ENCODE measurements at regions not wholly inside any gene's neighbourhood (a gene's known extent, or its start where the extent isn't known, plus 50 kb on each side); places are given as distances from the start of the nearest gene placed in this dataset.

- DNase-seq (ENCODE audit: low spot score), result no peak
Measured at GRCh38 chr10:9745158-9745557, 1272.5 kb upstream of the CELF2 start.

- DNase-seq (ENCODE audit: low spot score), result no peak
Measured at GRCh38 chr10:9757176-9757575, 1260.5 kb upstream of the CELF2 start.

DNA sequence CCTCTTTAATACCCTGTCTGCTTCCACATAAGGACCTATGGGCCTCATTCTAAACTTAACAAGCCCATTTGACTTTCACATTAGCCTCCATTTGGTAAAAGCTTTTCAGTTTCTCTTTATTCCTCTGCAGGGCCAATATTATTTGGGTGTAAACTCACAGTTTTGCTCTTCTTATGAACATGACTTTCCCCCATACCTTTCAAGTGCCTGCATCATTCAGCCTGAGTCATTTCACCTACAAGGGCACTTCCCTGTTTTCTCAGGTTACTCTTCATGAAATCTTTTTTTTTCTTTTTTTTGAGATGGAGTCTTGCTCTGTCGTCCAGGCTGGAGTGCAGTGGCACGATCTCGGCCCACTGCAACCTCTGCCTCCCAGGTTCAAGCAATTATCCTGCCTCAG lies 1258.1 kb upstream of the CELF2 start:
- DNase-seq (ENCODE audit: low spot score), result no peak

- DNase-seq (ENCODE audit: low spot score), result no peak
Measured at GRCh38 chr10:9762966-9763656, 1254.6 kb upstream of the CELF2 start.

GRCh38 chr10:9766762-9767161 lies 1250.9 kb upstream of the CELF2 start:
- no peak for DNase-seq (ENCODE audit: low spot score)

DNA sequence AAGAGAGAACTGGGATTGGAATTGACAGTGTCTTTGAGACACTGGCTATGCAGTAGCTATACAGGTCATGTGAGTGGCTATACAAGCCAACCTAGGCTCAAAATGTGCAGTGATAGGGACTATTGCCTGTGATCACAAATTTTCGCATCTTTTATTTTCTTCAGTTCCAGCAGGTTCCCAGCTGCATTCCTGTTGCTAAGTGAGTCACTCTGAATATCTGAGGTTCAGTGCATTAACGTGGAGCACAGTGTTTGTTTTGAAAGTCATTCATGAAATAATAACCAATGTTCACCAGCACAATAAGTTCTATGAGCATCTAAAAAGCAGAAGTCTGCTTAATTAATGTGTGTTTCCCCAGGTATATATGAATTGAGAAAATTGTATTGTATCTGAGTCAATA lies 1236.0 kb upstream of the CELF2 start:
- no peak for DNase-seq (ENCODE audit: low spot score)

GRCh38 chr10:9786101-9786500 lies 1231.6 kb upstream of the CELF2 start:
- DNase-seq (ENCODE audit: low spot score), result no peak

- no peak for DNase-seq (ENCODE audit: low spot score)
Measured at GRCh38 chr10:9786576-9786975, 1231.1 kb upstream of the CELF2 start.

DNA sequence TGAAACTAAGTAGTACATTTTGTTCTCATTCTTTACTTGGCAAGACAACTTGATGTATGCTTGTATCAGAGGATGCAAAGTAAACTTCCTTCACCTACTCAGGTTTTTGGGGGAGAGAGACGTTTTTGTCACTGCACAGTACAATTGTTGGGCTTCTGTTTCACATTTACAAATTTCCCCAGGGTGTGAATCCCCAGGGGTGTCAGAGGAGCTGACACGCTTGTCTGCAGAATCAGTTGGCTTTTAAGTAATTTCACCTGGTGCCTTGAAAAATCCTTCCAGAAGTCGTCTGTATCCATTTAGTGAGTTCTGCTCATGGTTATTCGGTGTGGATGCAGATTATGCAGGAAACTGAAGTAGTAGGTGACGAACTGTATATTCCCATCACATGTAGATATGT lies 1227.7 kb upstream of the CELF2 start:
- DNase-seq (ENCODE audit: low spot score), result no peak

DNA sequence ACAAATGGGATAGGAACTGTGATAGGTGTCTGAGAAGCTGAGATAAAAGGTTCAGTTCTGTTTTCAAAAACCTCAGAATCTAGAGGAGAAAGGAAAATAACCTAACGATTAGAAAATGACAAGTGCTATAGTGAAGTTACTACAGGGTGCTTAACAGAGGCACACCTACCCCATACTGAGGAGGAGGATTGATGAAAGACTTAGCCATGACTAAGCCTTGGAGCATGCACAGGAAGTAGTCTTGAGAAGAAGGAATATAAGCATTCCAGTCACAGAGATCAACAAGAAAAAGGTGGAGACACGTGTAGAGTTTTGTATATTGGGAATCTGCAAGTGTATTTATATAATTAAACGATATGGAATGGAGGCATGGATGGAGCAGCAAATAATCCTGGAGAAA lies 1225.5 kb upstream of the CELF2 start:
- DNase-seq (ENCODE audit: low spot score), result no peak

GRCh38 chr10:9796564-9796963 lies 1221.1 kb upstream of the CELF2 start:
- DNase-seq (ENCODE audit: low spot score), result no peak

DNA sequence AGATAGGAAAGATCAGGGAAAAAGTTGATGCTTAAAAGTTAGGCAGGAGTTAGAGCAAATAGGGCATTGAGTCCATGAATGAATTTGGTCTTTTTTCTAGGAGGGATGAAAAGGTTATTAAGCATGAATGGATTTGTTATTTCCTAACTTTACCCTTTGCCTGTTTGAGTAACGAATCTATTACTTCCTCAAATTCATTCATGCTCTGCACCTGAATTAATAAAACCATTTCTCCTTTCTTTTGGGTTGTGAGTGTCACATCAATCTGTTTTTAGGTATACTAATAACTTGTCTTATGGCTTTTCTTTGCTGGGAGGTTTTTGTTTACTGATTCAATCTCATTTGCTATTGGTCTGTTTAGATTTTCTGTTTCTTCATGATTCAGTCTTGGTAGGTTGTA lies 1217.7 kb upstream of the CELF2 start:
- DNase-seq (ENCODE audit: low spot score), result no peak

DNA sequence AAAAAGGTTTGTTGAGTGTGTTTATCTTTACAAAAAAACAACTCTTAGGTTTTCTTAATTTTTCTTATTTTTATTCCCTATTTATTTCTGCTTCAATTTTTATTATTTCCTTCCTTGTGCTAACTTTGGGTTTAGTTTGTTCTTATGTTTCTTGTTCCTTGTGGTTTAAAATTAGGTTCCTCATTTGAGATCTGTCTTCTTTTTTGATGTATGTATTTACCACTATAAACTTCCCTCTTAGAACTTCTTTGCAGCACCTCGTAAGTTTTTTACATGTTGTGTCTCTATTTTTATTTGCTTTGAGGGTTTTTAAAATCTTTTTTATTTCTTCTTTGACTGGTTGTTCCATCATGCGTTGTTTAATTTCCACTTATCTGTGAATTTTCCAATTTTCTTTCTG lies 1217.1 kb upstream of the CELF2 start:
- no peak for DNase-seq (ENCODE audit: low spot score)

DNA sequence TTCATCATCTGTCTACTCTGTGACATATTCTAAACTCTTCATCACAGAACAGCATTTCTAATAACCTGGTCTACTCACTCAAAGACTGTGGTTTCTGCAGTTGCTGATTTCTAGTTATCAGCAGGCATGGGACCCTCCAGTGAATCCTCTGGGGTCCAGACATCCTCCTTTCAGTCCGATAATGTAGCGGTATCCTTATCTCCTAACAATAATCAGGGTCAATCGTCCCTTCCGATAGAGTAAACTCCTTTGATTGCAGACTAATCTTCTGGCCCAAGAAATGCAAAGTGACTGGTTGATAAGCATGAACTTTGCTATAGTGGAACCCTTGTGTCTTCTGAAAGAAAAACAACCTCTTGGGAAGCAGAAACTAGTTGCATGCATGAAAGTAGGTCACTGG lies 1209.8 kb upstream of the CELF2 start:
- DNase-seq (ENCODE audit: low spot score), result no peak

DNA sequence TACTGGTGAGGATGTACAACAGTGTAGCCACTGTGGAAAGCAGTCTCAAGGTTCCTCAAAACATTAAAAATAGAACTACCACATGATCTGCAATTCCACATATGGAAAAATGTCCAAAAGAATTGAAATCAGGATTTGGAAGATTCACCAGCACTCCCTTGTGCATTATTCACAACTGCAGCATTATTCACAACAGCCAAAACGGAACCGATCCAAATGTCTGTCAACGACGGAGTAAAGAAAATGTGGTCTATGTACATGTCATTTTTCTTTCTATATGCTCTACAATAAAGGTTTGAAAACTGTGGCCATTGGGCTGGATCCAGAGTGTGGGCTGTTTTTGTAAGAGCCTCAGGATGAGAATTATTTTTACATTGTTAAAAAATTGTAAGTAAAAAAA lies 1206.1 kb upstream of the CELF2 start:
- DNase-seq (ENCODE audit: low spot score), result no peak

GRCh38 chr10:9814285-9814864 lies 1203.3 kb upstream of the CELF2 start:
- DNase-seq (ENCODE audit: low spot score), result no peak

DNA sequence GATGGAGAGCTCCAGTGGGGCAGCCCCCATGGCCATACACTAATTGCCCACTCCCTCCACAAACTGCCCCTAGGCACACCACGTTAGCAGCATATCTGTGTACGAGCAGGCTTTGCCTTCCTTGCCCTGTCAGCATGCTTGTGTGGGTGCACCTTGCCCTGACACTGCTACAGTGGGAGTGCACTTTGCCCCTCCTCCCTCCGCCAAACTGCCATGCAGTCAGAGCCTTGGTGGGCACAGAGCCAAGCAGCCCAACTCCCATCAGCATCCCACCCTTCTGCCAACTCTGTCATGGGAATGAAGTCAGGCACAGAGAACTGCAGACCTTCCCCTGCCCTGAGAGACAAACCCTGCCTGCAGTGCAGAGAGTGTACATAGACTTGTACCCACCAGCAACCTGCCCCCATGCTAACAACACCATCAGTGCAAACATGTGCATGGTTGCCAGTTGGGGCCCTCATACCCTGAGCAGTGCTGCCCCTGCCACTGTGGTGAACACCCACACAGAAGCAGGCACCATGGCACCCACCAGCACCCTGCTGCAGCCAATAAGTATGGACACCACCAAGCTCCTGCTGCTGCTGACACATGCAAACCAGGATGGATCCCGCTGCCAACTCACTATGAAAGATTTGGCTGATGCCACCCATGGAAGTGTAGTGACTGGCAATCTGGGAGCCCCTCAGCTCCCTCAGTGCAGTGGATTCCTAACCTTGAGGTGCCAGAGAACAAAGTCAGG lies 1197.7 kb upstream of the CELF2 start:
- DNase-seq (ENCODE audit: low spot score), result no peak

- no peak for DNase-seq (ENCODE audit: low spot score)
Measured at GRCh38 chr10:9823268-9823930, 1194.3 kb upstream of the CELF2 start.

- DNase-seq (ENCODE audit: low spot score), result no peak
Measured at GRCh38 chr10:9824631-9825071, 1193.0 kb upstream of the CELF2 start.

- no peak for DNase-seq (ENCODE audit: low spot score)
Measured at GRCh38 chr10:9825491-9826018, 1192.1 kb upstream of the CELF2 start.

DNA sequence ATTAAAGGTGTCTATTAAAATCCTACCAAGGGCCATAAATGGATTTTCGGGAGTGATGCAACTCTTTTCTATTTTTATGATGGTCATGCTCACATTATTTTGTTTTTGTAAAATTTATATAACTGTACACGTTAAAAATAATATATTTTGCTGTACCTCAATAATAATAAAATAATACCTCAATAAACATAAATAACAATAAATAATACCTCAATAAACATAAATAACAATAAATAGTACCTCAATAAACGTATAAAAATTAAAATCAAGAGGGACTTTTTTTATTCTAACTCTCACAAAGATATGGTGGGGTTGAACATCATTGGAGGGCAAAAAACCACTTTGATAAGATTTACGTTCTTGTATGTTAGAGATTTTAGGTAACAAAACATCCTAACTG lies 1189.6 kb upstream of the CELF2 start:
- no peak for DNase-seq (ENCODE audit: low spot score)

DNA sequence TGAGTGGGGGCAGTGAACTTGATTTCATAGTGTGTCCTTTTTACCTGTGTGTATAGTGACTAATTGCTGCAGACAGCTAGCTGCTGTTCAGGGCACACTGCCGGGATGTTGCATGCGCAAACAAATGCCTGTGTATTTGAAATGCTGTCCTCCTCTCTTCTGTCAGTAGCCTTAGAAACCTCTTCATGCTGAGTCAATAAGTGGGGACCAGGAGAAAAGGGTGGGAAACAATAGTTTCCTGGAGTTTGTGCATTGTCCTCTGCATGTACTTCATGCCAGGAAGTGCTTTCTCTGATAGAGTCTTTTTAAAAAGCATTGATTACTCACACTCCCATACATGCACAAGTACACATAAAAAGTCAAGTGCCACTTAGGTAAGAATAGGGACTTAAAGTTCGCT lies 1183.7 kb upstream of the CELF2 start:
- DNase-seq (ENCODE audit: low spot score), result no peak

- no peak for DNase-seq (ENCODE audit: low spot score)
Measured at GRCh38 chr10:9834434-9834833, 1183.2 kb upstream of the CELF2 start.

Measured in activated CD4-positive, alpha-beta T cell treated with anti-CD3 and anti-CD28 coated beads, Interleukin-2, Interleukin-4, amounts not matched to agents 100 ng/mL and 50 ng/mL, durations not matched to agents 16 hours and 8 hours (primary cell).